Adipocyte (in vitro differentiated cells): ENCODE measurements at regions not wholly inside any gene's neighbourhood (a gene's known extent, or its start where the extent isn't known, plus 50 kb on each side); places are given as distances from the start of the nearest gene placed in this dataset.

Experiments used
- DNase-seq: peaks from one replicate; pipeline ENCODE4 v3.0.0-alpha.2; 2015; ENCODE audit warnings: low read depth
- H3K27me3 ChIP-seq: replicated peaks from 2 replicates; pipeline ENCODE4 v1.7.0; 2013; ENCODE audit warnings: mild to moderate bottlenecking, low read length, moderate library complexity; ENCODE audit not compliant: control insufficient read depth, insufficient read depth
- H3K36me3 ChIP-seq: 2 replicates; pipeline ENCODE4 v1.7.0; 2013; ENCODE audit warnings: low read length, mild to moderate bottlenecking, moderate library complexity; ENCODE audit not compliant: control insufficient read depth, insufficient read depth, severe bottlenecking
- H3K4me1 ChIP-seq: 2 replicates; pipeline ENCODE4 v1.7.0; 2013; ENCODE audit warnings: mild to moderate bottlenecking, low read length, moderate library complexity; ENCODE audit not compliant: control insufficient read depth, insufficient read depth
- H3K4me3 ChIP-seq: 2 replicates; pipeline ENCODE4 v1.7.0; 2013; ENCODE audit warnings: mild to moderate bottlenecking, low read length, moderate library complexity
- H3K9ac ChIP-seq: 2 replicates; pipeline ENCODE4 v1.7.0; 2013; ENCODE audit warnings: mild to moderate bottlenecking, low read length, moderate library complexity
- H3K9me3 ChIP-seq: 2 replicates; pipeline ENCODE4 v1.7.0; 2013; ENCODE audit warnings: mild to moderate bottlenecking, low read length, moderate library complexity; ENCODE audit not compliant: control insufficient read depth

GRCh38 chr12:111181143-111181726 is 187.7 kb downstream of the PHETA1 start:
- DNase-seq, result peak; percentile 54
- Histone ChIP-seq H3K4me1 (peaks cover 4% of the 10 kb centered on the region), H3K27me3 (peaks cover 74% of the 10 kb centered on the region), H3K4me3 (no peak overlapping the region), H3K9ac (no peak overlapping the region), H3K36me3 (no peaks in the 10 kb centered on the region), H3K9me3 (no peaks in the 10 kb centered on the region)

GRCh38 chr12:111180426-111181142 is 188.3 kb downstream of the PHETA1 start:
- Histone ChIP-seq H3K27me3 (peaks cover 74% of the 10 kb centered on the region), H3K36me3 (no peaks in the 10 kb centered on the region)

GRCh38 chr12:111178181-111179081 is 190.5 kb downstream of the PHETA1 start:
- Histone ChIP-seq H3K9me3 (no peaks in the 10 kb centered on the region), H3K4me1 (peaks cover 4% of the 10 kb centered on the region), H3K36me3 (no peaks in the 10 kb centered on the region), H3K9ac (no peak overlapping the region), H3K4me3 (no peak overlapping the region), H3K27me3 (peaks cover 84% of the 10 kb centered on the region)
- no peak for DNase-seq

More at GRCh38 chr12:111180426-111181142, 188.3 kb downstream of the PHETA1 start:
- H3K9ac ChIP-seq, result no peak overlapping the region
- no peak for DNase-seq
- H3K4me3 ChIP-seq, result no peak overlapping the region
- peaks cover 4% of the 10 kb centered on the region for H3K4me1 ChIP-seq
- no peaks in the 10 kb centered on the region for H3K9me3 ChIP-seq

- Histone ChIP-seq H3K9me3 (no peaks in the 10 kb centered on the region), H3K36me3 (no peaks in the 10 kb centered on the region), H3K4me1 (no peaks in the 10 kb centered on the region), H3K4me3 (no peak overlapping the region), H3K9ac (no peak overlapping the region), H3K27me3 (peaks cover 84% of the 10 kb centered on the region)
- DNase-seq, result no peak
These were observed 193.3 kb downstream of the PHETA1 start for GRCh38 chr12:111175396-111176094.

GRCh38 chr12:111174961-111175345 is 193.9 kb downstream of the PHETA1 start:
- Histone ChIP-seq H3K36me3 (no peaks in the 10 kb centered on the region), H3K9ac (no peak overlapping the region), H3K9me3 (no peaks in the 10 kb centered on the region), H3K4me3 (no peak overlapping the region), H3K27me3 (peaks cover 78% of the 10 kb centered on the region), H3K4me1 (no peaks in the 10 kb centered on the region)
- DNase-seq, result no peak

- H3K9me3 ChIP-seq, result no peaks in the 10 kb centered on the region
- H3K4me3 ChIP-seq, result no peak overlapping the region
- H3K4me1 ChIP-seq, result no peaks in the 10 kb centered on the region
- DNase-seq, result no peak
- no peak overlapping the region for H3K9ac ChIP-seq
- H3K36me3 ChIP-seq, result no peaks in the 10 kb centered on the region
- peaks cover 76% of the 10 kb centered on the region for H3K27me3 ChIP-seq
These were observed 194.5 kb downstream of the PHETA1 start for GRCh38 chr12:111174251-111174960.

GRCh38 chr12:111173836-111174235 is 195.1 kb downstream of the PHETA1 start:
- H3K4me1 ChIP-seq, result no peaks in the 10 kb centered on the region
- no peaks in the 10 kb centered on the region for H3K36me3 ChIP-seq
- H3K27me3 ChIP-seq, result peaks cover 73% of the 10 kb centered on the region
- no peak for DNase-seq
- no peak overlapping the region for H3K9ac ChIP-seq
- no peak overlapping the region for H3K4me3 ChIP-seq
- no peaks in the 10 kb centered on the region for H3K9me3 ChIP-seq

- DNase-seq, result no peak
- no peaks in the 10 kb centered on the region for H3K36me3 ChIP-seq
- no peaks in the 10 kb centered on the region for H3K4me1 ChIP-seq
- H3K9ac ChIP-seq, result no peak overlapping the region
- H3K9me3 ChIP-seq, result no peaks in the 10 kb centered on the region
- H3K4me3 ChIP-seq, result no peak overlapping the region
- H3K27me3 ChIP-seq, result peaks cover 71% of the 10 kb centered on the region
These were observed 195.5 kb downstream of the PHETA1 start for GRCh38 chr12:111173391-111173790.

- no peak for DNase-seq
- Histone ChIP-seq H3K27me3 (peaks cover 70% of the 10 kb centered on the region), H3K36me3 (no peaks in the 10 kb centered on the region), H3K4me3 (no peak overlapping the region), H3K4me1 (no peaks in the 10 kb centered on the region), H3K9me3 (no peaks in the 10 kb centered on the region), H3K9ac (no peak overlapping the region)
These were observed 196.1 kb downstream of the PHETA1 start for GRCh38 chr12:111172786-111173185.

- Histone ChIP-seq H3K4me1 (no peaks in the 10 kb centered on the region), H3K4me3 (no peak overlapping the region), H3K27me3 (peaks cover 67% of the 10 kb centered on the region), H3K36me3 (no peaks in the 10 kb centered on the region), H3K9ac (no peak overlapping the region), H3K9me3 (no peaks in the 10 kb centered on the region)
- DNase-seq, result no peak
These were observed 197.1 kb downstream of the PHETA1 start for GRCh38 chr12:111171832-111172231.
